WI38 (cell line): ENCODE measurements at regions not wholly inside any gene's neighbourhood (a gene's known extent, or its start where the extent isn't known, plus 50 kb on each side); places are given as distances from the start of the nearest gene placed in this dataset.

Experiments
- H3K4me3 ChIP-seq: 2 replicates; pipeline ENCODE4 v1.5.1; 2011; ENCODE audit warnings: low read depth, mild to moderate bottlenecking, control low read depth, low read length
- TF ChIP-seq, protein P1 (sequence below): IDR thresholded peaks from 2 replicates; pipeline ENCODE4 v1.5.1; 2012; ENCODE audit warnings: low read depth, mild to moderate bottlenecking, control low read depth, low read length

DNA sequence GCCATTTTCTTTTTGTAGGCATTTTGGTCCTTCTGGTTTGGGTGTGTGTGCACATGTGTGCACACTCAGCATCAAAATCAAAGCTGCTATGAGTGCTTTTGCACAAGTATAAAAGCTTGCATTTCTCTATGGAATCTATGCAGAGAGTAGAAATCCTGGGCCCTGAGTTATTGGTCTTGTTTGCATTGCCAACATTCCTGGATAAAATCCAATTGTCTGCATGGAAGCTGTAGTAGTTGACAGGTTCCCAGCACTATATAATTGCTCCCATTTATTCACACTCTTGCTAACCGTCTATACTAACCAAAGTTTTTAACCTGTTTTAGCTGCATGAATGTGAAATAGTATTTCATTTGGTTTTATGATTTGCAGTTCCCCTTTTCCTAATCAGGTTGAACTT lies 277.0 kb downstream of the FOXA2 start:
- no peak overlapping the region for H3K4me3 ChIP-seq
- TF ChIP-seq, protein P1, sequence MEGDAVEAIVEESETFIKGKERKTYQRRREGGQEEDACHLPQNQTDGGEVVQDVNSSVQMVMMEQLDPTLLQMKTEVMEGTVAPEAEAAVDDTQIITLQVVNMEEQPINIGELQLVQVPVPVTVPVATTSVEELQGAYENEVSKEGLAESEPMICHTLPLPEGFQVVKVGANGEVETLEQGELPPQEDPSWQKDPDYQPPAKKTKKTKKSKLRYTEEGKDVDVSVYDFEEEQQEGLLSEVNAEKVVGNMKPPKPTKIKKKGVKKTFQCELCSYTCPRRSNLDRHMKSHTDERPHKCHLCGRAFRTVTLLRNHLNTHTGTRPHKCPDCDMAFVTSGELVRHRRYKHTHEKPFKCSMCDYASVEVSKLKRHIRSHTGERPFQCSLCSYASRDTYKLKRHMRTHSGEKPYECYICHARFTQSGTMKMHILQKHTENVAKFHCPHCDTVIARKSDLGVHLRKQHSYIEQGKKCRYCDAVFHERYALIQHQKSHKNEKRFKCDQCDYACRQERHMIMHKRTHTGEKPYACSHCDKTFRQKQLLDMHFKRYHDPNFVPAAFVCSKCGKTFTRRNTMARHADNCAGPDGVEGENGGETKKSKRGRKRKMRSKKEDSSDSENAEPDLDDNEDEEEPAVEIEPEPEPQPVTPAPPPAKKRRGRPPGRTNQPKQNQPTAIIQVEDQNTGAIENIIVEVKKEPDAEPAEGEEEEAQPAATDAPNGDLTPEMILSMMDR, result no peak

DNA sequence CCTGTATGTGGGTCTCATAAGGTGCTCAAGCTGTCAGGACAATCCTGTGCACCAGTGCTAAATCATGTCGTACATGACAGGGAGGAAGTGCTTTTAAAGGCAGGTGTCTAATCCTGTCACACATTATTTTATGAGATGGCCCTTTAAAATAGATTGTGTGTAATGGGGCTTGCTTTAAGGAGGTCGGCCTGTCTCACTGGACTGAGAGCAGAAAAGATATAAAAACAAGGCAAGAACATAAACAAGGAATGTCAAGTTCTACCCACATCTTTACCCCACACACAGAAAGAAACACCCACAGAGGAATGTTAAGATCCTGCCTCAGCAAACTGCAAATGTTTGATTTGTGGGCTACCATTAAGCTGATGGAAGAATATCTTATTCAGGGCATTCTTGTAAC lies 279.0 kb downstream of the FOXA2 start:
- TF ChIP-seq, protein P1, result no peak
- no peak overlapping the region for H3K4me3 ChIP-seq

DNA sequence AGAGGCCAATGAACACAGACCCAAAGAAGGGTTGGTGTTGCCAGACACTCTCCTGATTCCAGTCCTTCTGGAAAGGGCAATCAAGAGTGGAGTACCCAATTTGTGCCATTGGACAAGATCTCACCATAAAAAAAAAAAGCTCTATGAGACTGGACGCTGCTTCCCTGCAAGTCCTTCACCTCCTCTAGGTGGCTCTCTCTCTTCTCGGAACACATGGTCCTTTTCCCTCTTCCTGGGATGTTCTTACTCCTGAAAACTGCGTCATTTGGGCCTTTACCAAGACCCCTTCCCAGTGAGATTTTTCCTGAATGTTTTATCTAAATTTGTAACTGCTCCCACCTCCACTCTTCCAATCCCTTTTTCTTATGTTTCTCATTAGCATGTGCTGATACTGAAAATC lies 280.8 kb downstream of the FOXA2 start:
- no peak overlapping the region for H3K4me3 ChIP-seq

DNA sequence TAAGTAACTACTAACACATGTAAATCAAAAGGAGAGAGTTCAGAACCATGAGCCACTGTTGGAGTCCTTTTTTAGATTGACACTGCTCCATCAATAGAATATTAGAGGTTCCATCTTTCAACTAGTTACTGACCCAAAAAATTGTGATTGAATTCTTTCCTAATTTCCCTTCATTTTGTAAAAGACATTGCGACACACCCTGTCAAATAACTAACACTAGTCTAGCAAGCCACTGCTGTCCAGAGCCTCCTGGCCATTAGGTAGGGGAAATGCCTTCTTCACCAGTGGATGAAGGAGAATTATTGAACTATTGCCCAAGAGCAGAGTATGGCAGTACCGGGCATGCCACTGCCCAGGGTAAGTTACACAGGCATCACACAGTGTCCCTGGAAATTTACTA lies 282.3 kb downstream of the FOXA2 start:
- TF ChIP-seq, protein P1, result no peak
- no peak overlapping the region for H3K4me3 ChIP-seq

More for the DNA sequence above, 280.8 kb downstream of the FOXA2 start:
- TF ChIP-seq, protein P1, result no peak

DNA sequence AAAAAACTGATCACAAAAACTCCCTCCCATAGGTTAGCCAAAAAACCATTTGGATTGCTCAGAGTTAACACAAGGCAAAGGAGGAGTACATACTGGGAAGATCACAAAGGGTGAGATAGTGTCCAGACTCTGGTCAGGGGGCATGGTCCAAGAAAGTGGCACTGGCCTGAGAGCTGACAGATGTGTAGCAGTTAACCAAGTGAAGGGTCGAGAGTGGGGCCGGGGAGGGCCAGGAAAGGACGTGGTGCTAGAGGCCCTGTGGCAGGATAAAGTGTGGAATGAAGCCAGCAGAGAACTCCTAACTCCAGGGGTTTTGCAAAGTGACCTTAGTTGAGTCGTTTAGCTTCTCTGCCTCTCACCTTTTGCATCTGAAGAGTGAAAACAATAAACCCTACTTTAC lies 290.5 kb downstream of the FOXA2 start:
- TF ChIP-seq, protein P1, result no peak
- no peak overlapping the region for H3K4me3 ChIP-seq

DNA sequence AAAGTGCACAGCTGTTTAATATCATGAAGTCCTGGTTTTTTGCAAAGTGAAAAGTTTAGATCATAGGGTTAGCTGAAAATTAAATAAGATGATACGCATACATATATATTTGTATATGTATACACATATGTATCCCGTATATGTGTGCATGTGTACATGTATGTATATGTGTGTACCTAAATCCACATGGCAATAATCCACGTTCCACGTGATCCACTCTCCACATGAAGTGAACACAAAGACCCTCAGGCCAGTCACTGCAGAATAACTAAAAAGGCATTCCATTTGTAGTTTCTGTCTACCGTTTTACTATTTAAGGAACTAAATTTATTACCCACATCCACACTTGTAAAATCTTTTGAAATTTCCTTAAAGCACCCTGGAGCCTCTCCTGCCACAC lies 294.9 kb downstream of the FOXA2 start:
- H3K4me3 ChIP-seq, result no peak overlapping the region
- TF ChIP-seq, protein P1, result no peak

DNA sequence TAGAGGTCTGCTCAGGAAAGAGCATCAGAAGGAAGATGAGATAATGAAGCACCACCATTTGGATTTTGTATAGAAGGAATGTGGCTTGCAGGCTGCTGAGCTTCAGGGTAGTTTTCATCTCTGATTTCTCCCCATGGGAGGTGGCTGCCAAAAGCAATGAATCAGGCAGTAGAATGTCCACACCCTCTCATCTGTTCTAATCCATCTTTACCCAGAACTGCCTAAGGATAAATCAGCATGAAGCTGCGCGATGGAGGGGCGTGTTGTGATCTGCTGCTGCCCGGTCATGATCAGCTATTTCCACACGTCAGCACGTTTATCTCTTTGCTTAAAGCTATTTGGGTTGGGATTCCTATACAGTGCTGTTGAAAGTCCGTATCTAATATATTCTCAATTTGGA lies 295.4 kb downstream of the FOXA2 start:
- TF ChIP-seq, protein P1, result no peak

More for the DNA sequence above, 295.4 kb downstream of the FOXA2 start:
- H3K4me3 ChIP-seq, result no peak overlapping the region
